NCI-H226 (cell line): ENCODE measurements at regions not wholly inside any gene's neighbourhood (a gene's known extent, or its start where the extent isn't known, plus 50 kb on each side); places are given as distances from the start of the nearest gene placed in this dataset.
"Not testable (repeated sequence)": the region's sequence is repeated elsewhere in the genome, so short reads cannot be mapped to it uniquely, and the experiment has no call there.

Source experiments
- DNase-seq: peaks from one replicate; pipeline ENCODE4 v3.0.0-alpha.2; 2015

GRCh38 chr10:51000164-51000563, 74.1 kb upstream of the PRKG1 start:
- DNase-seq = peak; percentile 66

GRCh38 chr10:51000976-51001375, 73.3 kb upstream of the PRKG1 start:
- DNase-seq = no peak

GRCh38 chr10:51001587-51001986, 72.7 kb upstream of the PRKG1 start:
- DNase-seq = no peak

GRCh38 chr10:51002469-51002868, 71.8 kb upstream of the PRKG1 start:
- DNase-seq = no peak

- DNase-seq = no peak
Measured at GRCh38 chr10:51004776-51005175, 69.5 kb upstream of the PRKG1 start.

- DNase-seq = no peak
Measured at GRCh38 chr10:51005551-51005950, 68.7 kb upstream of the PRKG1 start.

GRCh38 chr10:51006686-51007085, 67.6 kb upstream of the PRKG1 start:
- DNase-seq = no peak

GRCh38 chr10:51007781-51008180, 66.5 kb upstream of the PRKG1 start:
- peak; percentile 34 for DNase-seq

GRCh38 chr10:51008346-51008745, 65.9 kb upstream of the PRKG1 start:
- DNase-seq = no peak

- DNase-seq = no peak
Measured at GRCh38 chr10:51010977-51011376, 63.3 kb upstream of the PRKG1 start.

- no peak for DNase-seq
Measured at GRCh38 chr10:51012073-51012472, 62.2 kb upstream of the PRKG1 start.

- no peak for DNase-seq
Measured at GRCh38 chr10:51014680-51015389, 59.5 kb upstream of the PRKG1 start.

GRCh38 chr10:51015390-51015754, 58.9 kb upstream of the PRKG1 start:
- DNase-seq = not testable (repeated sequence)

- no peak for DNase-seq
Measured at GRCh38 chr10:51020200-51020599, 54.1 kb upstream of the PRKG1 start.

- no peak for DNase-seq
Measured at GRCh38 chr10:51022933-51023585, 51.2 kb upstream of the PRKG1 start.

GRCh38 chr10:51023636-51024035, 50.7 kb upstream of the PRKG1 start:
- no peak for DNase-seq
